RWPE2 (cell line): ENCODE measurements at regions not wholly inside any gene's neighbourhood (a gene's known extent, or its start where the extent isn't known, plus 50 kb on each side); places are given as distances from the start of the nearest gene placed in this dataset.

Experiments
- ATAC-seq: fragments of 200-7000 bp; cut with Tn5 transposase; 3 replicates; pipeline ENCODE4 v1.9.1; 2021; ENCODE audit warnings: low read depth
- DNase-seq: peaks from one replicate; pipeline ENCODE4 v3.0.0-alpha.2; 2020; ENCODE audit warnings: low spot score
- H3K27ac ChIP-seq: fragments of 450-650 bp; 2 replicates; pipeline ENCODE4 v1.5.1; 2017; ENCODE audit warnings: mild to moderate bottlenecking; ENCODE audit not compliant: poor library complexity, severe bottlenecking
- H3K27me3 ChIP-seq: fragments of 250-450 bp; sonication (Bioruptor Pico); 2 replicates; pipeline ENCODE4 v1.5.1; 2021; ENCODE audit warnings: mild to moderate bottlenecking, moderate library complexity; ENCODE audit not compliant: insufficient read depth, poor library complexity, severe bottlenecking
- H3K36me3 ChIP-seq: fragments of 250-450 bp; sonication (Bioruptor Pico); 2 replicates; pipeline ENCODE4 v1.5.1; 2020; ENCODE audit warnings: low read depth, mild to moderate bottlenecking, moderate library complexity
- H3K4me1 ChIP-seq: fragments of 250-450 bp; sonication (Bioruptor Pico); 2 replicates; pipeline ENCODE4 v1.5.1; 2021; ENCODE audit warnings: mild to moderate bottlenecking, moderate library complexity; ENCODE audit not compliant: insufficient read depth, poor library complexity, severe bottlenecking
- H3K4me3 ChIP-seq: fragments of 250-450 bp; sonication (Bioruptor Pico); 2 replicates; pipeline ENCODE4 v1.5.1; 2021; ENCODE audit warnings: mild to moderate bottlenecking, moderate library complexity; ENCODE audit not compliant: severe bottlenecking
- H3K9me3 ChIP-seq: fragments of 250-450 bp; sonication (Bioruptor Pico); 2 replicates; pipeline ENCODE4 v1.5.1; 2021; ENCODE audit warnings: mild to moderate bottlenecking, moderate library complexity; ENCODE audit not compliant: severe bottlenecking
- CTCF ChIP-seq: fragments of 450-650 bp; IDR thresholded peaks from one replicate; pipeline ENCODE4 v1.5.1; 2017; ENCODE audit warnings: mild to moderate bottlenecking, moderate library complexity; ENCODE audit not compliant: poor library complexity, severe bottlenecking

GRCh38 chr4:136457577-136457976, 1074.7 kb downstream of the PCDH18 start:
- H3K4me1 ChIP-seq, result no peaks in the 10 kb centered on the region
- TF ChIP-seq CTCF, result no peak
- no peak overlapping the region for H3K27ac ChIP-seq
- no peak for ATAC-seq
- no peaks in the 10 kb centered on the region for H3K27me3 ChIP-seq
- no peak for DNase-seq
- H3K4me3 ChIP-seq, result no peak overlapping the region
- no peaks in the 10 kb centered on the region for H3K36me3 ChIP-seq
- H3K9me3 ChIP-seq, result no peaks in the 10 kb centered on the region

GRCh38 chr4:136457004-136457403, 1075.3 kb downstream of the PCDH18 start:
- Histone ChIP-seq H3K4me3 (no peak overlapping the region), H3K4me1 (no peaks in the 10 kb centered on the region), H3K27me3 (no peaks in the 10 kb centered on the region), H3K9me3 (no peaks in the 10 kb centered on the region), H3K27ac (no peak overlapping the region), H3K36me3 (no peaks in the 10 kb centered on the region)
- no peak for DNase-seq
- ATAC-seq, result no peak
- TF ChIP-seq CTCF, result no peak

- H3K36me3 ChIP-seq, result no peaks in the 10 kb centered on the region
- H3K9me3 ChIP-seq, result no peaks in the 10 kb centered on the region
- H3K4me1 ChIP-seq, result no peaks in the 10 kb centered on the region
- no peak for TF ChIP-seq CTCF
- no peak for DNase-seq
- H3K27ac ChIP-seq, result no peak overlapping the region
- H3K27me3 ChIP-seq, result no peaks in the 10 kb centered on the region
- H3K4me3 ChIP-seq, result no peak overlapping the region
- ATAC-seq, result no peak
These were observed 1089.3 kb downstream of the PCDH18 start for GRCh38 chr4:136443006-136443405.

- no peaks in the 10 kb centered on the region for H3K27me3 ChIP-seq
- H3K4me3 ChIP-seq, result no peak overlapping the region
- no peak for DNase-seq
- no peak for ATAC-seq
- H3K9me3 ChIP-seq, result no peaks in the 10 kb centered on the region
- no peak overlapping the region for H3K27ac ChIP-seq
- H3K36me3 ChIP-seq, result no peaks in the 10 kb centered on the region
- TF ChIP-seq CTCF, result no peak
- no peaks in the 10 kb centered on the region for H3K4me1 ChIP-seq
These were observed 1089.8 kb downstream of the PCDH18 start for GRCh38 chr4:136442447-136442846.

- no peak for TF ChIP-seq CTCF
- ATAC-seq (no peak), DNase-seq (no peak)
- H3K4me3 ChIP-seq, result no peak overlapping the region
- no peak overlapping the region for H3K27ac ChIP-seq
- no peaks in the 10 kb centered on the region for H3K36me3 ChIP-seq
- H3K27me3 ChIP-seq, result no peaks in the 10 kb centered on the region
- no peaks in the 10 kb centered on the region for H3K4me1 ChIP-seq
- H3K9me3 ChIP-seq, result no peaks in the 10 kb centered on the region
These were observed 1090.5 kb downstream of the PCDH18 start for GRCh38 chr4:136441629-136442282.
